ENCODE measurements at regions not wholly inside any gene's neighbourhood (a gene's known extent, or its start where the extent isn't known, plus 50 kb on each side); places are given as distances from the start of the nearest gene placed in this dataset.

DNA sequence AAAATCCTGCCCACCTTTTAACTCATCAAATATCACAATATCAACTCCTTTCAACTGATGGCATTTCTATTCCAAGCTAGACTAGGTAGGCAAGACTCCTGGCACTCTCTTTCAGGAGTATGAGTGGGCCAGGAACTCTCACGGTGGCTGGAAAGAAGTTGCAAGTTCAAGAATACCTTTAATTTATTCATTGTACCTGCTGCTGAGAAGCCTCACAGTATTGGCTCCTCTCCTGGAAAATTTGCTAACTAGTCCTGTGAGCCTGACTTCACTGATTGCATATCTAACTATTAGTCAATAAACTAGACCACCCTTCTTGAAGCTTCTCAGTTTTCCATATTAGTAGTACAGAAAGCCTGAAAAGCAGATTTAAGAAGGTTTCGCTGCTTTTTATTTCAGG is 120.2 kb downstream of the DUSP10 start:
- TF ChIP-seq, protein P1, sequence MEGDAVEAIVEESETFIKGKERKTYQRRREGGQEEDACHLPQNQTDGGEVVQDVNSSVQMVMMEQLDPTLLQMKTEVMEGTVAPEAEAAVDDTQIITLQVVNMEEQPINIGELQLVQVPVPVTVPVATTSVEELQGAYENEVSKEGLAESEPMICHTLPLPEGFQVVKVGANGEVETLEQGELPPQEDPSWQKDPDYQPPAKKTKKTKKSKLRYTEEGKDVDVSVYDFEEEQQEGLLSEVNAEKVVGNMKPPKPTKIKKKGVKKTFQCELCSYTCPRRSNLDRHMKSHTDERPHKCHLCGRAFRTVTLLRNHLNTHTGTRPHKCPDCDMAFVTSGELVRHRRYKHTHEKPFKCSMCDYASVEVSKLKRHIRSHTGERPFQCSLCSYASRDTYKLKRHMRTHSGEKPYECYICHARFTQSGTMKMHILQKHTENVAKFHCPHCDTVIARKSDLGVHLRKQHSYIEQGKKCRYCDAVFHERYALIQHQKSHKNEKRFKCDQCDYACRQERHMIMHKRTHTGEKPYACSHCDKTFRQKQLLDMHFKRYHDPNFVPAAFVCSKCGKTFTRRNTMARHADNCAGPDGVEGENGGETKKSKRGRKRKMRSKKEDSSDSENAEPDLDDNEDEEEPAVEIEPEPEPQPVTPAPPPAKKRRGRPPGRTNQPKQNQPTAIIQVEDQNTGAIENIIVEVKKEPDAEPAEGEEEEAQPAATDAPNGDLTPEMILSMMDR (IDR thresholded peaks at IDR 0.05): no peak
- TF ChIP-seq POLR2A (IDR thresholded peaks at IDR 0.05) (no peak), EP300 (IDR thresholded peaks at IDR 0.05) (no peak)
